ENCODE measurements at regions not wholly inside any gene's neighbourhood (a gene's known extent, or its start where the extent isn't known, plus 50 kb on each side); places are given as distances from the start of the nearest gene placed in this dataset.

DNA sequence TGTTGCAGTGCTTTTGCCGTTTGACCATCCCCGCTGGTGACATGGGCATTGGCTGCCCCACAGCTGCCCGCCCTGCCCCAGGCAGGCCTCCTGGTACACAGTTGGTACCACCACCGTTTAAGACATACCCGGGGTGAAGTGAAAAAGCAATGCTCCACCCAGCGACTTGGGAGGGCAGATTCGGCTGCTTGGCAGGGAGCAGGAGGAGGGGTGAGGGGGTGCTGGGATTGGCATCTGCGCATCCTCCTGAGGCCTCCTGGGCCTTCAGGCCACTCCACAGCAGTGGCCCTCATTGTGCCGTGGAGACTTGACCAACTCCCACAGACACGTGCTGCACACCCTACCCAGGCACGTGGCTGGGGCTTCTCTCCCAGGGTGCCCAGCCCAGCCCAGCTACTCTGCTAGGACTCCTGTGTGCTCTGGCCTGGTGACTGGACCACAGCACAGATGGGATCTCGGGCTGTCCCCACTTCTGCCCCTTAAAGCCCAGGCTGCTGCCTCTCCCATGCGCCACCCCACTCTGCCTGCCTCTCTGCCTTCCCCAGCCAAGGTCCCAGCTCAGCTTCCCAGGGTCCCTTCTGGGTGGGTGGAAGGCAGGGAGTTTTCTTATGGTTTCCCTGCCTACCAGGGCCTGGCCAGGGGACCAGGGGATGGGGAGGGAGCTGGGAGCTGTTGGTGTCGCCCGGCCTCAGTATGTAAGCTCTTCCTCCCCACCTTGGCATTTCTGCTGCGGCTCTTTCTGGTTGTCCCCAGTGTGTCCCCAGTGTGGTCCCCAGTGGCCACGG, 157.0 kb upstream of the HS6ST1 start:
- no peak for FAIRE-seq

DNA sequence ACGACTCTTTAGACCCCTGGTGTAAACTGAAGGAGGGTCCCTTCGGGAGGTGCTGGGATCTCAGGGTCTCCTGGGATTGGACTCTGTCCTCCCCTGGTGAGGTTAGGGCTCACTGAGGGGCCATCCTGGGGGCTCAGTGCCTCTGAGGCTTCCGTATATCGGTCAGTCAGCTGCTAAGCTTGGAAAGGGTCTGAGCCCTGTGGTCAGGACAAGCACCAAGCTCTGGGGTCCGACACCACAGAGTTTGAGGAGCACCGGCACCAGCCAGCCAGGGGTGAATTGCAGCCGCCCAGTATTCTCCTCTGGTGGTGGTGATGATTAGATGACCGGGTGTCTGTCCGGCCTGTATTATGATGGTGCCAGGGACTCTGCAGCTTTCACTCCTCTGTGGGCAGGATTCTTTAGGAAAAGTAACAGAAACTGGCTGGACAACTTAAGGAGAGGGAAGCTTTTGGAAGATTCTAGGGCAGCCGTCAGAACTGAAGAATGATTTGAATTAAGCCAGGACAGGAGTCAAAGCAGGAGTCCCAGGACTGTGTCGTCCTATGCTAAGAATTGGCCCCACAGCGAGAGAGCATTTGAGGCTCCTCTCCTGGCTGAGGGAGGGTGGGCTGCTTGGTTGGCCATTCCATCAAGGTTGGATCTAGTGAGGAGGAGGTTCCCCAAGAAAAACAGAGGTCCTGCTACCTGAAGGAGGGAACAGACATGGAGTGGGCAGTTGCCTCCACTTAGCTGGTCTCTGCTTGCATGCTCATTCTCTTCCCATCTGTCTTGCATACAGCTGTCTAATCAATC, 158.6 kb upstream of the HS6ST1 start:
- FAIRE-seq, result no peak

DNA sequence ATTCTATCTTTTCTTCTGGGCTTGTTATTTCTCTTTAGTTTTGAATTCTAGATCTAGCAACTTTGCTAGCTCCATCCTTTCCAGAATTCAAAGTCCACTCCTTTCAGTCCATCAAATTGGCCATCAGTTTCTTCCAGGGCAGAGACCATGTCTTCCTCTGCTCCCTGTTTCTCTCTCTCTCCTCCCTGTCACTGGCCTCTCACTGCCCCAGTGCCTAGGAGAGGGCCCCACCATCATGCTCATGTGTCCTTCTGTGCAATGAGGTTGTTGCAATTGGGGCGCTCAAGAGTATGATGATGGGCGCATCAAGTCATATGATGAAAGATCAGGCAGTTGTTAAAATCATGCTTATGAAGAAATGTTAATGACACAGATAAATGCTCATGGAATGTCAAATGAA, 159.2 kb upstream of the HS6ST1 start:
- no peak for FAIRE-seq

DNA sequence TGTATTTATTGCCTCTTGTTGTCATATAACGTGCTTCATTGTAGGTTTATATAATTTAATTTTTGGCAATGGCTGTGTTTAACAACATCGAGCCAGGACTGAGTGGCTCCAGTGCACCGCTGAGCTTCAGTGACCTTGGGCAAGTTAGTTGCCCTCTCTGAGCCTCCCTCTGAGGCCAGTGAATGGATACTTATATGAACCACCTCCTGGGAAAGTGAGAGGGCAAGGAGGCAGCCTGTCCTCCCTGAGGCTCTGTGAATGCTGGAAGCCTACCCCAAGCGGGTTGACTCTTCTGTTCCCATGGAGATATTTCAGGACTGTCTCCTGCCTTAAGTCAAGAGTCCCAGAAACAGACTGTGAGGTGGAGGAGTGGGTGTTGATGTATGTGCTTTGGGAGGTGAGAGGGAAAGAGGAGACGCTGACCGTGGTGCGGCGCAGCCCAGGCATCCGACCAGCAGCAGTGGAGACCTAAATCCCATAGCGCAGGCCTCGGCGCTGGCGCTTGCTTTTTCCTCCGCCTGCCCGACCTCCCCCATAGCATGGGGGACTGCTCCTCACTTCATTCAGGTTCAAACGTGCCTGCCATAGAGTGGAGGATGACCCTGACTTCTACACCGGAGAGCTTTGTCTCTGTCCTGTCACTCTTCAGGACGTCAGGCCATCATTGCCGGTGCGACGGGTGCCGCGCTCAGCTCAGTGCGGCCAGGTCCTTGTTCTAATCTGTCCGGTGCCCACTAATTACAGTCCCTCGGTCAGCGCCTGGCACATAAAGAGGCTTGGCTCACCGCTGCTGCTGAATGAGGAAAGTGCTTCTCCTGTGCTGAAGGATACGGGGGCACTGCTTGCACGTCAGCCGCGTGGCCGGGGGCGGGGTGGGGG, 167.3 kb upstream of the HS6ST1 start:
- no peak for FAIRE-seq

DNA sequence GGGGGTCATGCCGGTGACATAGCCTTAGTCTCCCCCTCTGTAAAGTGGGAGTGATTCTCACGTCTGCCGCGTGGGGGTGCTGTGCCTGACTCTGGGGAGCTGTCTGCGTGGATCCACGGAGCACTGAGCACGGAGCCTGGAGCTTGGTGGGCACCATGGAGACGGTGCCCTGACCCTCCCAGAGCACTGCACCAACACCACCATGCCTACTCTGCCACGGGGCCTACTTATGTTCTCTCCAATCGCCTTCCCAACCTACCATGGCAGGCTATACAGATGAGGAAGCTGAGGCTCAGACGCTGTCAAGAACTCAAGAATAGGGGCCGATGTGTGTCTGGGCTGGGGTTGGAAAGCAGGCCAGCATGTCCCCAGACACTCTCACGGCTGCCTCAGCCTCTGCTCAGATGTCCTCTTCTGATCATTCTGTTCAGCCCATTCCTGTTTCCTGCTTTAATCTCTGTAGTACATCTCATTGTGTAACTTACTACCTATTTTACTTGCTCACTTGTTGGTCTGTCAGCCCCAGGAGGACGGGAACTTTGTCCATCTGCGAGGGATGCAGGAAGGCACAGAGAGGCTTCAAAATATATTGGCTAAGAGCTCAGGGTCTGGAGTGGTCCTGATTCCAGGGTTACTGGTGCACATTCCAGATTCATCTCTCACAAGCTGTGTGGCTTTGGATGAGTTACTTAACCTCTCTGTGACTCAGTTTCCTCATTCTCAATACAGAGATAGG, 168.1 kb upstream of the HS6ST1 start:
- FAIRE-seq, result no peak

DNA sequence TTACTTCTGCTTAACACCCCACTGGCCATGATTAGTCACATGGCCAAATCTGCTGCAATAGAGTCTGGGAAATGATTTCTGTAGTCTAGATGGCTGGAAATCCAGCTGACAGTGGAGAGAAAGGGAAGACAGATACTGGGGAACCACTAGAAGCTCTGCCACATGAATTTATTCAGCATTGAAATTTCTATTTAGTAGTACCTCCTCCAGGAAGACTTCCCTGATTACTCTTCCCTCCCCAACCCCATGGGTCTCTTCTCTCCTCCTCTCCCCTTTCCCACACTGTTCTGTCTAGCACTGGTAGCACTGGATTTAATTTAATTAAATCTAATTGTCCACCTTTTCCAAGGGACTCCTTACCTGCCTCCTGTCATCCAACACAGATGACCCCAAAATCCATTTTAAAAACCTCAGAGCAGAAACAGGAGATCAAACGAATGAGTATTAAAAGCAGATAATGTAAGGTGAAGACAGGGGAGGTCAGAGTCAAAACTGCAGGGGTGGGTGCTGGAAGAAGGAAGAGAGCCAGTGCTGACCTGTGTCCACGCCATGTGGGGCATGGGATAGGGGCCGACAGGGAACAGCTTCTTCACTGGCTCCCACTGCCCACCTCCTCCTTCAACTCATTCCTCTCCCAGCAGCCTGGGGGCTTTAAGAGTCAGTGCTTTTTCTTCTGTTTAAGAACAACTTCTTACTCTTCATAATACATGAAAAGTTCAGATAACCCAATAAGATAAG, 169.2 kb upstream of the HS6ST1 start:
- FAIRE-seq, result no peak

DNA sequence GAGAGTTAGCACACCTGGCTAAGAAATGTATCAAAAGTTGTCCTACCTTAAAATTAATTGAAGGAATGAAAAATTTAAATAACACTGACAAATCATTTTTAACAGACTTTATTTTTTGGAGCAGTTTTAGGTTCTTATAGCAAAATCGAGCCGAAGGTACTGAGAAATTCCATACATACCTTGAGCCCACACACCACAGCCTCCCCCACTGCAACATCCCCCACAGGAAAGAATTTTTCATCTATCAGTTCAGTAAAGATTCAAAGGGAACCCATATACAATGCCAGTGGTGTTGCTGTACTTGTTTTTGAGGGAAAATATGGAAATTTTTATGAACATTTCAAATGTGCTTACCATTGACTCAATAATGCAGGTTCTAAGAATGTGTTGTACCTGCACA, 169.8 kb upstream of the HS6ST1 start:
- no peak for FAIRE-seq

DNA sequence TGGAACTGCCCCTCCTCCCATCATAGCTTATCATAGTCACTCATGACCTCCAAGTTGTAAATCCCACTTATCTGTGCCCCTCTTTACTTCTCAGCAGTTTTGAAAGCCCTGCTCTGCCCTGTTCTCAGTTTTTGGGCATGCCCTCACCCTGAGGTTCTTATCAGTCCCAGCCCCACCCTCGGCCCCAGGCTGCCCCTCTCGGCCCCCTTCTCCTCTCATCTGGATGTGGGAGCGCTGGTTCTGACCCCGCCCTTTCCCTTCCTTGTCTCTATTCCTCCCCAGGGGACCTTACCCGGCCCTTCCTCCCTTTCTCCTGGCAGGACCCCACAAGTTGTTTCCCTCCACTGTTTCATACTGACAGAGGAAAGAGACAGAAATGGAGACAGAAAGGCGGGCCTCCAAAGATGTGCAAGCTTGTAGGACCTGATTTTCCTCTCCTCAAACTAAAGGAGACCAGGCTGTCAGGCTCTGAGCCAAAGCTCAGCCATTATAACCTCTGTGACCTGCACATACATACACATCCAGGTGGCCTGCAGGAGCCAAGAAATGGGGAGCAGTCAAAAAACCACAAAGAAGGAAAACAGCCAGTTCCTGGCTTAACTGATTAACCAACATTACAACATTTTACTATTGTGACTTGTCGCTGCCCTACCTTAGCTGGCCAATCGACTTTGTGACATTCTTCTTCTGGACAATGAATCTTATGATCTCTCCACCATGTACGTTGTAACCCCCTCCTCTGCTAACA, 171.0 kb upstream of the HS6ST1 start:
- FAIRE-seq, result no peak

DNA sequence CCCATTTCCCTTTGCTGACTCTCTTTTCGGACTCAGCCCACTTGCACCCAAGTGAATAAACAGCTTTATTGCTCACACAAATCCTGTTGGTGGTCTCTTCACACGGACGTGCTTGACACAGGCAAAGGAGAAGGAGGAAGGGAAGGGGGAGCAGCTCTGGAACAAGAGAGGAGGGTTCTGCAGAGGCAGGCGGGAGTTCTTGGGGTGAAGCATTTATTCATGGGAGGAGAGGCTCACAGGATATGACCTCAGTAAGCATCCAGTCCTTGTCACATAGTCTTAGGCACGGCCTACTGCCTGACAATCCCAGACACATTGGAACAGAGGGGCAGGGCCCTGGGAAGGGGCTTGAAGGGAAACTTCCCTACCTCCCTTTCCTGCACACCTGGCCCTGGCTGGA, 171.7 kb upstream of the HS6ST1 start:
- FAIRE-seq, result no peak

DNA sequence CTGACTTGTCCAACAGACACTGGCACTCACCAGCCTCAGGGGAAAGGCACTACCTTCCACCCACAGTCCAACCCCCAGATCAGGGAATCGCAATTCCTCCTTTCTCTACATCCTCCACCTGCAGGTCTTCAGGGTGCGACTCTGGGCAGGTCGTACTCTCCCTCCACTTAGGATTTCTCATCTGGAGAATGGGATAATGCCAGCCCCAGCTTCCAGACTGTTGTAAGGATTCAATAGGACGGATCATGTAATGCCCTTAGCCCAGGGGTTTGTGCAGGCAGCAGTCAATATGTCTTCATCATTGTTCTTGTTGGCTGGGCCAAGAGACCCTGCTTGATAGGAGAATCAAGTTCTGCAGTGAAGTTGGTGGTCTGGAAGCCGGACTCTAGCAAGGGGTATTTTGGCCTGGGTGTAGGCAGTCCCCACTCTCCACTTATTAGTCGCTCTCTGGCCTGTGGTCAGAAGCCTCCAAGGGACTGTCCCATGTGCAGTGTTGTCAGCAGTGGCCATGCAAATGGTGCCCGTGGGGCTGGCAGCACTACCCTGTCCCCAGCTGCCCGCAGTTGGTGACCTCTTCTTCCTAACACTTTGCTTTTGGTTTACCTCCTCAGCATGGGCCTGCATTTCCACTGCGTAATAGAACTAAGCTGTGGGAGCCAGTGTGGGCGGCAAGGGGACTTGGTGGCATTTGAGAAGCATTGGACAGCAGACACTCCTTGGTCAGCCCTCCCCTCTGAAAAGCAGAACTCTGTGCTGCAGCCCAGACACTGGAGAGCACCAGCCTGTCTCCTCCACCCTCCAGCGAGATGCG, 172.4 kb upstream of the HS6ST1 start:
- FAIRE-seq, result no peak

DNA sequence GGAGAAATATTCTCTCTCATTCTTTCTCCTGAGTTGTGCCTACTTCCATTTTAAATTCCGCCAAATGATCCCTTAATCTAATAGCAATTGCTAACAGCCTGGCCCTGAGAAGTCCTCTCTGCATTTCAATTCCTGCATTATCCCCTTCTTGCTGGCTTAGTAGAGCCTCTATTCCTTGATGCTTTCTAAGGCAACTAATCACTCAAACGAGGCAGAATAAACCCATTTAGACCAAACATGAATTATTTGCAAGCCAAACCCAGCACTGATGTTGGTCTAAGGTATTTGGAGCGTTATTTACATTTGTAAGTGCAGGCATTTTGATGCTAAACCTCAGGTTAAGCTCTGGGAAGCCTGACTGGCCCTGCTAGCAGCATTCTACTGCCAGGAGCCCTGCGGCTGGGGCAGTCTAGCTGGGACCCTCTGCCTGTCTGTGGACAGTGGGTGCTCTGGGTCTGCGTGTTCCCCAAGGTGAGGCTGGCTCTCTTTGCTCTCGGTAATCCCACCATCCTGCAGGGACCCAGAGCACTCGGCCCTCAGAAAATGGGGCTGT, 173.1 kb upstream of the HS6ST1 start:
- FAIRE-seq, result no peak

DNA sequence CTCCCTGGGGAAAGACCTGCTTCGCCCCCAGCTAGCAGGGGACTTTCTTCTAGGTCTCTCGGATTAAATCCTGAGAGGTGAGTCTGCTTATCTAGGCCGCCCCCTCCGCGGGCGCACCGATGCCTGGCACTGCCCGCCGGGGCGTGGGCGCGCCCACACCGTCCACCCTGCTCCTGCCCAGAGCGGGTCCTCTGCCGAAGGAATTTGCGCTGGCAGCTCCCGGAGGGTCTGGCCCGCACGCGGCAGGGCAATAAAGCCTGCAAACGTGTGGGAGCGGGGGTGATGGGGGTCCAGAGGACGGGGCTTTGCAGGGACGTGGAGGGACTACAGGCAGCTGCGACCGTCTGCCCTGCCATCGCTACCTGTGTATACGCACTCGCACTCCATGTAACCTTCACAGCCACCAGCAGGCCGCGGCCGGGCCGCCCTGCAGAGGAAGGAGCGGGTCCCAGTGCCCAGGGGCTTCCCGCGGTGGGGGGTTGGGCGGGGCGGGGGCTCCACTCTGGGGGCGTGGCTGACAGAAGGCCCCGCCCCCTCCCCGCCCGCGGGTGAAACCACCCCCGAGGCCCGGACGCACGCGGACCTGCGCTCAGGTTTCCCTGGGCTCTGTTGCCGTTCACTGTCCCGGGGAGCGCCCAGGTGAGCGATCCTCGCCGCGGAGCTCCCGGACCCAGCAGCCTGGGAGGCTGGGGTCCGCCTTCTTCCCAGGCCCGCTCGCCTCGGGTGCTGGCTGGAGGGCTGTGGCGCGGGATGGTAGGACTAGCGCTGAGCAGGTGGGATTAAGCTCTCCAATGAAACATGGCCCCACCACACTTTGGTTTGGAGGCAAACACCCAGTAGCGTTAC, 174.5 kb upstream of the HS6ST1 start:
- no peak for FAIRE-seq

DNA sequence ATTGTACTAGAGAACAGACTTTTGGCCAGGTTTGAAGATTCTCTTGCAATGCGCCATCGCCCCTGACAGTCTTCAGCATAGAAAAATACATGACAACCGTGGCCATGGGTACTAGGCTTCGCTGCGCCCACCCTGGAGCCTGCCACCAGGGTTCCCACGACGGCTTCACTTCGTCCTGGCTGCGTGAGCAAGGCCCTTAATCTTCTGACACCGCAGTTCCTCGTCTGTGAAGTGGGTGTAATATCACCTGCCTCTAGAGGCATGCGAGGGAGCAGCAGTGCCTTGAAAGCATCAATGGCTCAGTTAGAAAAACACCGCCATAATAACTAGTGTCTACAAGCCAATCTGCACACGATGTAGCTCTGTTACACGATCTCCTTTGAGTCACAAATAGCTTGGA, 175.2 kb upstream of the HS6ST1 start:
- FAIRE-seq, result no peak

DNA sequence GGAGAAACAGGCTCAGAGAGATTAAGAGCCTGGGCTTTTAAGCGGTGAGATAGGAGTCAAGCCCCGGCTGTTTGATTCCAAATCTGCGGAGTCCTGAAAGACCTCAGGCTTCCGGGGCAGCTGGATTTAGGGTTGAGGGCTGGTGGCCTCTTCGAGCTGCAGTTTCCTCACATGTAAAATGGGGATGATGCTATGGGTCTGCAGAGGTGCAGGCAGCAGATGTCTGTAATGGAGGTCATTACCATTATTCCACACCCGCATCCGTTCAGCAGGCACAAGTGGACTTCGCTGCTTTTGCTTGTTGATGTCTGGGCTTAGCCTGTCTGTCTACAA, 175.6 kb upstream of the HS6ST1 start:
- no peak for FAIRE-seq

DNA sequence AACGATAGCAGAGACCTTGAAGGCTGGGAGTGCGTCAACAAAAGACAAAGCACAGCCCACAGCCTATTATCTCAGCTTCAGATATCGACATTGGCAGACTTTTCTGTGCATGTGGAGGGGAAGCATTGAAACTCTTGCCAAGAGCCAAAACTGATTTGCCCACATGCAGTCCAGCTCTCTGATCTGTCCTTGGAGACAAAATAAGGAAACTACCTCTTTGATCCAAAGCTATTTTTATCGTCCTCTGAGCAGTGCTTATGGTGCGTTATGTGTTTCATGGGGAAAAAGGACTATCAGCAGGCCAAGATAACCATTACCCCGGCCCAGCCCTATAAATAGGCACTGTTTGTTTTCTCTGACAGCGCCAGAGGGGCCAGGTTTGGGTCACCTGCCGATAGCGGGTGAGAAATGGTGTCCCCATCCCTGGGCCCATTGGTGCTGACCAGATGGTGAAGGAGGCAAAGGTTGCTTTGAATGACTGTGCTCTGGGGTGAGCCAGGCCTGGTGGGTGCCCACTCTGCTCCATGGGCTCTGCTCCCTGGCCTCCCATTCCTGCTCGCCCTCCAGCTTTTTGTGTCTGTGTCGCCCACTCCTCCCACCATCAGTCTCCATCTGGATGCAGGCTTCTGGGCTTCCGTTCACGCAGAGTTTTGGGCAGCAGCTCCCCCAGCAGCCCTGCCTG, 176.1 kb upstream of the HS6ST1 start:
- FAIRE-seq, result no peak

DNA sequence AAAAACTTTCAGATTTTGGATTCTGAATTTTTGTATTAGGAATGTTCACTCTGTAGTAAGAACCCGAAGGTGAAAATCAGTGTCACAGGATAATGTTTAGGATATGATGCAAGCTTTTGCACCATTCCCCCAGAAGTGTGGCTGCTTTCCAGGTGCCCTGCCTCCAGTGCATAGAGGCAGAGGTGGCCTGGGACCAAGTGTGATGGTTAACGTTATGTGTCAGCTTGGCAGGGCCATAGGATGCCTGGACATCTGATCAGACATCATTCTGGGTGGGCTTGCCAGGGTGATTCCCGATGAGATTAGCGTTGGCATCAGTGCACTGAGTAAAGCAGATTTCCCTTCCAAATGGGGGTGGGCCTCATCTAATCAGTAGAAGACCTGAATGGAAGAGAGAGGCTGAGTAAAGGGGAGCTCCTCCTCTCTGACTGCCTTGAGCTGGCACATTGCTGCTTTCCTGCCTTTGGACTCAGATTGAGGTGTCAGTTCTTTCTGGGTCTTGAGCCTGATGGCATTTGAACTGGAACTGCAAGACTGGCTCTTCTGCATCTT, 177.4 kb upstream of the HS6ST1 start:
- no peak for FAIRE-seq

DNA sequence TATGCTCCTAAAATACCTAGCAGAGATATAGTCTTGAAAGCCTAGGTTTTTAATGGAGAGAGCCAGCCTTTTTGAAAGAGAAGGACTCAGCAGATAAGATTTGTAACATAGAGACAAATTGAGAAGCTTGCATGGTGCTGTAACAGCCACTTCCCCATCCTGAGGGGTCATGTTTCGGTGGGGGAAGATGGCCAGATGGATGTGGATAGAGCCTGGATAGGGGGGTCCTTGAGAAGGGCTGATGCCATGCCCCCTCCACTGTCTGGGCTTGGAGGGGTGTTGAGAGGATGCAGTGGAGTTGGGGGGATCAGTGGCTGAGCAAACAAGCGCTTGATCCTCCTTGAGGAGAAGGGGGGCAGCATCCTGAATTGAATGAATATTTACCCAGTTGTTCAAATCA, 178.0 kb upstream of the HS6ST1 start:
- no peak for FAIRE-seq

DNA sequence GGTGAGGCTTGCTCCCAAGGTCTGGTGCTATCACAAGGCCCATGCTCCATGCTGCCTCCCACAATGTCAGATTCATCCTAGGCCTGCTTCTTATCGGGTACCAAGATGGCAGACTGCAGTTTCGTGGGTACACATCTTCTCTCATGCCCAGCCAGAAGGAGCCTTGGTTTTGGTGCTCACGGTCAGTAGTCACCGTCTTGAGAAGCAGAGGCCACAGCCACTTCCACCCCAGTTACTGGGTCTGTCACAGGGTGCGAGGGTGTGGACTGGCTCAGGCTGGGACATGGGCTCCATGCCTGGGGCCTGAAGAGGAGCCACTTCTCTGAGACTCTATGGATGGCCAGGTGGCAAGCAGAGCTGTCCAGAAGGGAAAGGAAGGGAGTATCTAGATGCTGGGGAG, 178.8 kb upstream of the HS6ST1 start:
- FAIRE-seq, result no peak

All from endometrium (tissue), 2 donors.